SK-N-SH (cell line): ENCODE measurements at regions not wholly inside any gene's neighbourhood (a gene's known extent, or its start where the extent isn't known, plus 50 kb on each side); places are given as distances from the start of the nearest gene placed in this dataset.

Experiments used
- CTCF ChIA-PET: fragments of 300-600, 350-600 bp; formaldehyde crosslinking; extraction: SDS; loops from one replicate; lab custom pipeline; 2021; lab: Yijun Ruan, JAX
- POLR2A ChIA-PET: fragments of 350-600 bp; sonication (Branson Sonifier 250); formaldehyde crosslinking; extraction: SDS; loops from one replicate; lab custom pipeline; 2020; ENCODE audit warnings: antibody characterized with exemption, inconsistent platforms; lab: Yijun Ruan, JAX
- DNase-seq: peaks from one replicate; pipeline ENCODE4 v3.0.0; 2012
- H2AFZ ChIP-seq: fragments of 200-600 bp; sonication (generic); 2 replicates; pipeline ENCODE4 v1.8.1; 2016; ENCODE audit warnings: antibody characterized with exemption, mild to moderate bottlenecking, low read depth
- H3F3A ChIP-seq: fragments of 200-600 bp; sonication (generic); replicated peaks from 2 replicates; pipeline ENCODE3; 2016; ENCODE audit warnings: antibody characterized with exemption, mild to moderate bottlenecking; ENCODE audit not compliant: insufficient read depth
- H3K27ac ChIP-seq, 2 experiments: fragments of 200-500 bp in 1 of 2; fragments of 200-600 bp in 1 of 2; sonication (Bioruptor generic) in 1 of 2; sonication (generic), shearing (Covaris generic) in 1 of 2; 2 replicates each; pipeline versions ENCODE4 v1.5.1 to v1.6.1; 2014 to 2016; ENCODE audit warnings: low read depth in 2 of 2, inconsistent platforms in 1 of 2, low read length in 1 of 2, mild to moderate bottlenecking in 1 of 2, mixed read lengths in 1 of 2
- H3K27me3 ChIP-seq: fragments of 200-600 bp; sonication (generic), shearing (Covaris generic); 2 replicates; pipeline ENCODE4 v1.6.1; 2016; ENCODE audit warnings: mixed run types; ENCODE audit not compliant: insufficient read depth
- H3K36me3 ChIP-seq, 2 experiments: fragments of 200-500 bp in 1 of 2; fragments of 200-600 bp in 1 of 2; sonication (Bioruptor generic) in 1 of 2; sonication (generic) in 1 of 2; replicated peaks in 1 of 2; 2 replicates each; pipeline versions ENCODE3 to v1.5.1; 2014 to 2016; ENCODE audit warnings: low read length in 1 of 2, mild to moderate bottlenecking in 1 of 2; ENCODE audit not compliant: insufficient read depth in 2 of 2, control insufficient read depth in 1 of 2
- H3K4me1 ChIP-seq, 2 experiments: fragments of 200-500 bp in 1 of 2; fragments of 200-600 bp in 1 of 2; sonication (Bioruptor generic) in 1 of 2; sonication (generic), shearing (Covaris generic) in 1 of 2; 2 replicates each; pipeline versions ENCODE4 v1.5.1 to v1.6.1; 2014 to 2016; ENCODE audit warnings: low read depth in 1 of 2, low read length in 1 of 2, mixed run types in 1 of 2; ENCODE audit not compliant: insufficient read depth in 2 of 2, control insufficient read depth in 1 of 2
- H3K4me2 ChIP-seq: fragments of 200-600 bp; sonication (generic), shearing (Covaris generic); 2 replicates; pipeline ENCODE4 v1.6.1; 2017; ENCODE audit warnings: mixed run types
- H3K4me3 ChIP-seq, 2 experiments: fragments of 200-500 bp in 1 of 2; fragments of 200-600 bp in 1 of 2; sonication (Bioruptor generic) in 1 of 2; sonication (generic), shearing (Covaris generic) in 1 of 2; 2 replicates each; pipeline versions ENCODE4 v1.5.1 to v1.8.1; 2014 to 2016; ENCODE audit warnings: low read depth in 2 of 2, inconsistent platforms in 1 of 2, low read length in 1 of 2, mild to moderate bottlenecking in 1 of 2, mixed read lengths in 1 of 2, moderate library complexity in 1 of 2
- H3K79me2 ChIP-seq: fragments of 200-600 bp; sonication (generic); 2 replicates; pipeline ENCODE4 v1.8.1; 2017; ENCODE audit warnings: mild to moderate bottlenecking; ENCODE audit not compliant: insufficient read depth
- H3K9ac ChIP-seq: fragments of 200-600 bp; sonication (generic); 2 replicates; pipeline ENCODE4 v1.6.1; 2017; ENCODE audit warnings: mixed run types
- H3K9me2 ChIP-seq: fragments of 200-600 bp; sonication (generic); 2 replicates; pipeline ENCODE4 v1.6.1; 2017; ENCODE audit warnings: mixed run types
- H3K9me3 ChIP-seq: fragments of 200-600 bp; sonication (generic); 2 replicates; pipeline ENCODE4 v1.6.1; 2017; ENCODE audit warnings: mixed run types, mild to moderate bottlenecking, moderate library complexity
- H4K20me1 ChIP-seq: fragments of 200-600 bp; sonication (generic); 2 replicates; pipeline ENCODE4 v1.6.1; 2017; ENCODE audit warnings: mild to moderate bottlenecking, mixed run types; ENCODE audit not compliant: insufficient read depth
- PBX3 ChIP-seq: IDR thresholded peaks from 2 replicates; pipeline ENCODE4; 2012
- RXRA ChIP-seq: IDR thresholded peaks from 2 replicates; pipeline ENCODE4 v1.4.0; 2012; ENCODE audit warnings: low read depth, mild to moderate bottlenecking, borderline replicate concordance
- SIN3A ChIP-seq: IDR thresholded peaks from 2 replicates; pipeline ENCODE4 v1.6.1; 2012; ENCODE audit warnings: low read depth, mild to moderate bottlenecking, low read length, moderate library complexity, borderline replicate concordance
- ZBTB33 ChIP-seq: IDR thresholded peaks from 2 replicates; pipeline ENCODE4 v1.4.0; 2012; ENCODE audit warnings: low read depth, borderline replicate concordance
- WGBS: methylation state at CpG from one replicate; pipeline ENCODE4 v1.1.6; 2017; ENCODE audit warnings: low lambda C conversion rate; 5-methylcytosine and 5-hydroxymethylcytosine counted together

- Histone ChIP-seq H2AFZ (no peak overlapping the region), H3F3A (no peaks in the 10 kb centered on the region), H3K4me1 (no peaks in the 10 kb centered on the region), H3K27ac (no peak overlapping the region), H3K9me3 (no peaks in the 10 kb centered on the region), H3K9me2 (no peaks in the 10 kb centered on the region), H3K36me3 (no peaks in the 10 kb centered on the region), H3K4me2 (no peak overlapping the region), H3K79me2 (no peaks in the 10 kb centered on the region), H3K4me3 (no peak overlapping the region), H4K20me1 (no peaks in the 10 kb centered on the region), H3K9ac (no peak overlapping the region), H3K27me3 (peaks cover 98% of the 10 kb centered on the region)
- no peak for TF ChIP-seq SIN3A
- CTCF ChIA-PET, result interaction anchor here (0.6 to 1.6 kb wide), 2 partner anchors 55 to 173 kb away, joined by 3 to 7 read pairs; no protein-coding TSS in a partner anchor
- POLR2A ChIA-PET, result no interaction called here
- DNase-seq, result no peak
- WGBS, result 14% methylated on average over 18 of the region's 20 CpGs
These were observed 95.8 kb downstream of the IRF8 start for GRCh38 chr16:85994492-85995490.

GRCh38 chr16:85995541-85996423 is 96.8 kb downstream of the IRF8 start:
- WGBS, result 13% methylated on average over 24 of the region's 27 CpGs
- no peak for DNase-seq
- H3K9me3 ChIP-seq, result no peaks in the 10 kb centered on the region
- H3K27ac ChIP-seq, result no peak overlapping the region
- no peaks in the 10 kb centered on the region for H3K79me2 ChIP-seq
- H3K4me3 ChIP-seq, result no peak overlapping the region
- H3K9ac ChIP-seq, result no peak overlapping the region
- H3K4me2 ChIP-seq, result no peak overlapping the region
- H3K27me3 ChIP-seq, result peaks cover 97% of the 10 kb centered on the region
- H2AFZ ChIP-seq, result no peak overlapping the region
- ChIA-PET POLR2A (no interaction called here), CTCF (interaction anchor here (0.6 to 1.6 kb wide), 3 partner anchors 20 to 174 kb away, joined by 3 to 7 read pairs (median 6); no protein-coding TSS in a partner anchor)
- H4K20me1 ChIP-seq, result no peaks in the 10 kb centered on the region
- no peaks in the 10 kb centered on the region for H3K9me2 ChIP-seq
- TF ChIP-seq PBX3 (no peak), ZBTB33 (no peak), RXRA (no peak)
- no peaks in the 10 kb centered on the region for H3K36me3 ChIP-seq
- no peaks in the 10 kb centered on the region for H3F3A ChIP-seq
- H3K4me1 ChIP-seq, result no peaks in the 10 kb centered on the region
